Spinal cord (tissue), 9 donors: ENCODE measurements at regions not wholly inside any gene's neighbourhood (a gene's known extent, or its start where the extent isn't known, plus 50 kb on each side); places are given as distances from the start of the nearest gene placed in this dataset.

Experiments used
- DNase-seq, 6 donors: peaks; one replicate each; pipeline versions ENCODE4 v3.0.0 to v3.0.0-alpha.2; 2013 to 2015; ENCODE audit warnings: low spot score in 6 of 6, low read depth in 4 of 6
- H3K27ac ChIP-seq: one replicate; pipeline ENCODE4 v1.5.1; 2013; ENCODE audit warnings: low read depth, low read length, control low read depth
- H3K27me3 ChIP-seq: one replicate; pipeline ENCODE4 v1.6.1; 2013; ENCODE audit warnings: low read length; ENCODE audit not compliant: control insufficient read depth, insufficient read depth
- H3K36me3 ChIP-seq: one replicate; pipeline ENCODE4 v1.6.1; 2013; ENCODE audit warnings: low read length; ENCODE audit not compliant: control insufficient read depth, insufficient read depth
- H3K4me1 ChIP-seq: one replicate; pipeline ENCODE4 v1.6.1; 2013; ENCODE audit warnings: low read length; ENCODE audit not compliant: control insufficient read depth, insufficient read depth
- H3K4me3 ChIP-seq: one replicate; pipeline ENCODE4 v1.5.1; 2013; ENCODE audit warnings: low read depth, low read length, control low read depth
- H3K9me3 ChIP-seq: one replicate; pipeline ENCODE4 v1.6.1; 2013; ENCODE audit warnings: low read length; ENCODE audit not compliant: control insufficient read depth, insufficient read depth
- WGBS: methylation state at CpG from one replicate; pipeline ENCODE4 v1.1.5; 2013; ENCODE audit warnings: missing lambda C conversion rate; ENCODE audit not compliant: insufficient coverage; 5-methylcytosine and 5-hydroxymethylcytosine counted together
- donor health status: healthy.

- peak in 1 of 6 donors; percentile 62 for DNase-seq
These were observed 733.7 kb upstream of the ATXN8OS start for GRCh38 chr13:69373747-69374425.

DNA sequence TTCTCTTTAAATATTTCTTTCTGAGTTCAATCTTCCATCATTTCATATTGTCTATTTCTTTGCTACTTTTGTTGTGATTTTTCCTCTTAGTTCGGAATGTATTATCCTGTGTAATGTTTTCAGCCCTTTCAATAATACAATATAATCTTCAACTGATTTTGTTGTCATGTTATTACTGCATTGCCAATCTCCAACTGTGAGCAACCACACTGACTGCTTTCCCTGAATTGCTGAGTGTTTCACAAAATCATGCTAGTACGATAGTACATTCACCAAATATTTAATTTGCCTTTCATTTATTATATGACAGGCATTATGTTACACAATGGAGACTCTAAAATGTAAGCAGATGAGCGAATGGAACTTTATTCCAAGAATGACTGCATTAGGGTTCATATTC lies 744.3 kb upstream of the ATXN8OS start:
- H3K9me3 ChIP-seq, result no peaks in the 10 kb centered on the region
- peak in 1 of 6 donors; percentile 2 for DNase-seq
- H3K27me3 ChIP-seq, result no peaks in the 10 kb centered on the region
- H3K4me3 ChIP-seq, result no peak overlapping the region
- H3K27ac ChIP-seq, result no peak overlapping the region
- no peaks in the 10 kb centered on the region for H3K4me1 ChIP-seq
- no peaks in the 10 kb centered on the region for H3K36me3 ChIP-seq
- no CpG with 5 or more reads among the region's 3 CpGs for WGBS

More at GRCh38 chr13:69373747-69374425, 733.7 kb upstream of the ATXN8OS start:
- Histone ChIP-seq H3K4me1 (no peaks in the 10 kb centered on the region), H3K4me3 (no peak overlapping the region), H3K27ac (no peak overlapping the region), H3K9me3 (peaks cover 6% of the 10 kb centered on the region), H3K27me3 (no peaks in the 10 kb centered on the region), H3K36me3 (no peaks in the 10 kb centered on the region)
- no CpG with 5 or more reads among the region's 5 CpGs for WGBS

DNA sequence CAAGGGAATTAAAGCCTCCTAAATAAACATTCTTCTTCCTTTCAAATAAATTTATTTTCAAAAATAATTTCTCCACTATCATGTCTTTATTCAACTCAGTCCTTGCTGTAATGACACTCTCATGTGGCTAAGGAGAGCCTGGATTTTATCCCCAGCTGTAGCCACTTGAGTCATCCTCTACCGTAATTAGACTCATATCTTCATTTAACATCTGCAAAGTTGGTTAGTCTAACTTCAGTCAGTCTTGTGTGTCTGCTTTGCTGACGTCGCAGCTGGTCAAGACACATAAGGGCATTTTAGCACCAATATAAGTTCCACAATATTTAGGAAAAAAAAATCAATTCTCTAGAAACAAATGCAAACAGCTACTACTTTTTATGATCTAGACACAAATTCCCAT lies 776.4 kb upstream of the ATXN8OS start:
- 80% methylated on average over 1 of the region's 3 CpGs for WGBS
- DNase-seq, result no peak

GRCh38 chr13:69324090-69324886 lies 783.3 kb upstream of the ATXN8OS start:
- H3K4me3 ChIP-seq, result no peak overlapping the region
- H3K4me1 ChIP-seq, result no peaks in the 10 kb centered on the region
- no peak overlapping the region for H3K27ac ChIP-seq
- H3K36me3 ChIP-seq, result no peaks in the 10 kb centered on the region
- H3K27me3 ChIP-seq, result no peaks in the 10 kb centered on the region
- DNase-seq, result peak in 5 of 6 donors; percentile 7 to 89 (median 23)
- H3K9me3 ChIP-seq, result no peaks in the 10 kb centered on the region
- no CpG with 5 or more reads among the region's 2 CpGs for WGBS

More for the DNA sequence above, 776.4 kb upstream of the ATXN8OS start:
- Histone ChIP-seq H3K9me3 (no peaks in the 10 kb centered on the region), H3K4me1 (no peaks in the 10 kb centered on the region), H3K36me3 (no peaks in the 10 kb centered on the region), H3K4me3 (no peak overlapping the region), H3K27ac (no peak overlapping the region), H3K27me3 (no peaks in the 10 kb centered on the region)

- H3K27ac ChIP-seq, result no peak overlapping the region
- 100% methylated on average over 1 of the region's 3 CpGs for WGBS
- H3K36me3 ChIP-seq, result no peaks in the 10 kb centered on the region
- H3K27me3 ChIP-seq, result no peaks in the 10 kb centered on the region
- no peak for DNase-seq
- H3K4me1 ChIP-seq, result no peaks in the 10 kb centered on the region
- no peak overlapping the region for H3K4me3 ChIP-seq
- H3K9me3 ChIP-seq, result no peaks in the 10 kb centered on the region
These were observed 788.0 kb upstream of the ATXN8OS start for GRCh38 chr13:69319656-69320055.

- Histone ChIP-seq H3K27me3 (no peaks in the 10 kb centered on the region), H3K4me3 (no peak overlapping the region), H3K27ac (no peak overlapping the region), H3K4me1 (no peaks in the 10 kb centered on the region), H3K36me3 (no peaks in the 10 kb centered on the region), H3K9me3 (no peaks in the 10 kb centered on the region)
- WGBS, result 100% methylated on average over 1 of the region's 3 CpGs
- peak in 1 of 6 donors; percentile 30 for DNase-seq
These were observed 792.6 kb upstream of the ATXN8OS start for GRCh38 chr13:69315039-69315438.

GRCh38 chr13:69306766-69307165 lies 800.9 kb upstream of the ATXN8OS start:
- peak in 2 of 6 donors; percentile 8 to 66 for DNase-seq
- Histone ChIP-seq H3K27me3 (no peaks in the 10 kb centered on the region), H3K4me1 (no peaks in the 10 kb centered on the region), H3K36me3 (no peaks in the 10 kb centered on the region), H3K9me3 (no peaks in the 10 kb centered on the region), H3K4me3 (no peak overlapping the region), H3K27ac (no peak overlapping the region)
- no CpG with 5 or more reads among the region's 1 CpG for WGBS

GRCh38 chr13:69300131-69300530 lies 807.5 kb upstream of the ATXN8OS start:
- Histone ChIP-seq H3K9me3 (no peaks in the 10 kb centered on the region), H3K4me1 (no peaks in the 10 kb centered on the region), H3K27me3 (no peaks in the 10 kb centered on the region), H3K36me3 (no peaks in the 10 kb centered on the region), H3K4me3 (no peak overlapping the region), H3K27ac (no peak overlapping the region)
- WGBS, result 43% methylated on average over 1 of the region's 2 CpGs
- no peak for DNase-seq

DNA sequence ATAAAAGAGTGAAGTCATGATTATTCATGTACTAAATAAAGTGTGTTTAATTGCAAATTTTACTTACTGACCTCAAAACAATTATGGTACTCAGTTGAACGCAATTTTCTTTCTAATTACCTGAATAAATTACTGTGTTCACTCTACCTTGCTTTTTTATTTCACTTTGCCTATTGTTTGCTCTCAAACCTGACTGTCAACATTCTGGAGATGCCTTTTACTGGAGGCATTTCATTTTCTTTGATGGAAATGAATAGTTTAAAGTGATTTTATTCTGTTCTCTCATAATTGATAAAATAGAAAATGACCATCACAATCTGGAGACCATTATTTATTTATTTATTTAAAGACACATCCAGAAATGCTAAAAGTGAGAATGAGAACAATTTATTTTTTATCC lies 811.5 kb upstream of the ATXN8OS start:
- DNase-seq, result no peak
- H3K4me3 ChIP-seq, result no peak overlapping the region
- H3K27ac ChIP-seq, result no peak overlapping the region
- no peaks in the 10 kb centered on the region for H3K9me3 ChIP-seq
- 83% methylated on average over 1 of the region's 1 CpG for WGBS
- no peaks in the 10 kb centered on the region for H3K4me1 ChIP-seq
- no peaks in the 10 kb centered on the region for H3K36me3 ChIP-seq
- no peaks in the 10 kb centered on the region for H3K27me3 ChIP-seq
